ENCODE measurements at regions not wholly inside any gene's neighbourhood (a gene's known extent, or its start where the extent isn't known, plus 50 kb on each side); places are given as distances from the start of the nearest gene placed in this dataset.
"Not testable (repeated sequence)": the region's sequence is repeated elsewhere in the genome, so short reads cannot be mapped to it uniquely, and the experiment has no call there.

DNA sequence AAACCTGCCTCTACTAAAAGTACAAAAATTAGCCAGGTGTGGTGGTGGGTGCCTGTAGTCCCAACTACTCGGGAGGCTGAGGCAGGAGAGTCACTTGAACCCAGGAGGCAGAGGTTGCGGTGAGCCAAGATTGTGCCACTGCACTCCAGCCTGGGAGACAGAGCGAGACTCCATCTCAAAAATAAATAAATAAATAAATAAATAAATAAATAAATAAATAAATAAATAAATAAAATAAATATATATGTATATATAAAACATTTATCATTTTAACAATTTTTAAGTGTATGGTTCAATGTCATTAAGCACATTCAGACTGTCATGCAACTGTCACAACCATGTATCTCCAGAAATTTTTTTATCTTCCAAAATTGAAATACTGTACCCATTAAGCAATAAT is 147.1 kb upstream of the FOXP2 start:
- POLR2A ChIA-PET; FAIRE-seq; H4K20me1 ChIP-seq (ENCODE audit: insufficient read depth, low read length); H3K9ac ChIP-seq (ENCODE audit: insufficient read depth, low read depth, low read length); H3K27ac ChIP-seq (ENCODE audit: extremely low read length, insufficient read depth, low read length); ATAC-seq; CTCF ChIA-PET (ENCODE audit: low intra/inter-chr PET ratio, low total read pairs); H3K27me3 ChIP-seq (ENCODE audit: control insufficient read depth in 1 of 2, insufficient read depth in 2 of 2, low read length in 2 of 2); H2AFZ ChIP-seq (ENCODE audit: low read length); H3K4me2 ChIP-seq (ENCODE audit: low read depth, low read length); intact Hi-C loops (cut with micrococcal nuclease; ENCODE audit: unreplicated experiment); H3K36me3 ChIP-seq (replicated peaks in 1 of 2; ENCODE audit: control insufficient read depth in 1 of 2, insufficient read depth in 2 of 2, low read length in 2 of 2); DNase-seq (ENCODE audit: low spot score); H3K4me3 ChIP-seq (replicated peaks in 1 of 3; ENCODE audit: insufficient read depth in 1 of 3, low read depth in 2 of 3, low read length in 3 of 3); H3K4me1 ChIP-seq (ENCODE audit: insufficient read depth, low read length); H3K79me2 ChIP-seq (ENCODE audit: insufficient read depth, low read length); in situ Hi-C loops (cut with HindIII; ENCODE audit: extremely low pct_ligation_motif_present, low pct_unique_long_range_greater_than_20kb); BruUV-seq (replicated peaks); H3K9me3 ChIP-seq (ENCODE audit: low read length): not testable (repeated sequence)
- 47% methylated on average over 3 of the region's 3 CpGs for WGBS (ENCODE audit: low lambda C conversion rate)

GRCh38 chr7:114264023-114264422 is 150.6 kb upstream of the FOXP2 start:
- ATAC-seq (no peak), DNase-seq (ENCODE audit: low spot score) (no peak), FAIRE-seq (no peak)
- TF ChIP-seq TBP (CRISPR knock-in tag; IDR thresholded peaks at IDR 0.05) (no peak), SIN3A (IDR thresholded peaks at IDR 0.05; ENCODE audit: borderline replicate concordance, low read depth, low read length) (no peak), TSC22D2 (CRISPR knock-in tag; IDR thresholded peaks at IDR 0.05; ENCODE audit: borderline replicate concordance) (no peak), ZFP1 (CRISPR knock-in tag; IDR thresholded peaks at IDR 0.05) (no peak), ATF7 (IDR thresholded peaks at IDR 0.05) (peak; percentile 83), ATF7 (CRISPR knock-in tag; IDR thresholded peaks at IDR 0.05) (no peak), SCMH1 (CRISPR knock-in tag; IDR thresholded peaks at IDR 0.05; ENCODE audit: borderline replicate concordance) (no peak), KLF12 (CRISPR knock-in tag; IDR thresholded peaks at IDR 0.05; ENCODE audit: borderline replicate concordance) (no peak), RORA (CRISPR knock-in tag; IDR thresholded peaks at IDR 0.05) (no peak), ZNF510 (CRISPR knock-in tag; IDR thresholded peaks at IDR 0.05; ENCODE audit: low read depth) (no peak), CENPX (CRISPR knock-in tag; IDR thresholded peaks at IDR 0.05) (no peak), ZNF484 (CRISPR knock-in tag; IDR thresholded peaks at IDR 0.05; ENCODE audit: borderline replicate concordance, low read depth) (no peak), CREB1 (IDR thresholded peaks at IDR 0.05) (peak; percentile 62), CREB1 (CRISPR knock-in tag; IDR thresholded peaks at IDR 0.05) (no peak), THYN1 (CRISPR knock-in tag; IDR thresholded peaks at IDR 0.05; ENCODE audit: borderline replicate concordance, low read depth) (no peak), ZNF674 (CRISPR knock-in tag; IDR thresholded peaks at IDR 0.05; ENCODE audit: low read depth) (no peak)
- TF ChIP-seq, protein P1, sequence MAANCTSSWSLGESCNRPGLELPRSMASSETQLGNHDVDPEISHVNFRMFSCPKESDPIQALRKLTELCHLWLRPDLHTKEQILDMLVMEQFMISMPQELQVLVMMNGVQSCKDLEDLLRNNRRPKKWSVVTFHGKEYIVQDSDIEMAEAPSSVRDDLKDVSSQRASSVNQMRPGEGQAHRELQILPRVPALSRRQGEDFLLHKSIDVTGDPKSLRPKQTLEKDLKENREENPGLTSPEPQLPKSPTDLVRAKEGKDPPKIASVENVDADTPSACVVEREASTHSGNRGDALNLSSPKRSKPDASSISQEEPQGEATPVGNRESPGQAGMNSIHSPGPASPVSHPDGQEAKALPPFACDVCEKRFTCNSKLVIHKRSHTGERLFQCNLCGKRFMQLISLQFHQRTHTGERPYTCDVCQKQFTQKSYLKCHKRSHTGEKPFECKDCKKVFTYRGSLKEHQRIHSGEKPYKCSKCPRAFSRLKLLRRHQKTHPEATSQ (CRISPR knock-in tag; IDR thresholded peaks at IDR 0.05; ENCODE audit: borderline replicate concordance): no peak
- no peaks in the 10 kb centered on the region for H3K4me1 ChIP-seq (ENCODE audit: insufficient read depth, low read length)
- BruUV-seq (replicated peaks): no TSS peak
- POLR2A ChIA-PET: no interaction called here
- H3K27me3 ChIP-seq (ENCODE audit: control insufficient read depth in 1 of 2, insufficient read depth in 2 of 2, low read length in 2 of 2): no peaks in the 10 kb centered on the region; a peak in 1 of 5 replicates
- WGBS (ENCODE audit: low lambda C conversion rate): 0% methylated on average over 2 of the region's 2 CpGs
- H3K4me2 ChIP-seq (ENCODE audit: low read depth, low read length): no peak overlapping the region
- no peak overlapping the region for H3K4me3 ChIP-seq (replicated peaks in 1 of 3; ENCODE audit: insufficient read depth in 1 of 3, low read depth in 2 of 3, low read length in 3 of 3)
- no peak overlapping the region for H3K9ac ChIP-seq (ENCODE audit: insufficient read depth, low read depth, low read length)
- CTCF ChIA-PET (ENCODE audit: low intra/inter-chr PET ratio, low total read pairs): no interaction called here
- intact Hi-C loops (cut with micrococcal nuclease; ENCODE audit: unreplicated experiment): no loop called here
- H2AFZ ChIP-seq (ENCODE audit: low read length): no peak overlapping the region
- no peaks in the 10 kb centered on the region for H3K36me3 ChIP-seq (replicated peaks in 1 of 2; ENCODE audit: control insufficient read depth in 1 of 2, insufficient read depth in 2 of 2, low read length in 2 of 2)
- H4K20me1 ChIP-seq (ENCODE audit: insufficient read depth, low read length): no peaks in the 10 kb centered on the region
- in situ Hi-C loops (cut with HindIII; ENCODE audit: extremely low pct_ligation_motif_present, low pct_unique_long_range_greater_than_20kb): no loop called here
- H3K27ac ChIP-seq (ENCODE audit: extremely low read length, insufficient read depth, low read length): no peak overlapping the region
- H3K9me3 ChIP-seq (ENCODE audit: low read length): no peaks in the 10 kb centered on the region
- no peaks in the 10 kb centered on the region for H3K79me2 ChIP-seq (ENCODE audit: insufficient read depth, low read length)
